Muscle of leg (tissue), 3 donors: ENCODE measurements at regions not wholly inside any gene's neighbourhood (a gene's known extent, or its start where the extent isn't known, plus 50 kb on each side); places are given as distances from the start of the nearest gene placed in this dataset.
"Not testable (repeated sequence)": the region's sequence is repeated elsewhere in the genome, so short reads cannot be mapped to it uniquely, and the experiment has no call there.

ENCODE experiments used
- DNase-seq: peaks from one replicate; pipeline ENCODE4 v3.0.0; 2013
- H3K27ac ChIP-seq: one replicate; pipeline ENCODE4 v1.5.1; 2013; ENCODE audit warnings: mild to moderate bottlenecking, low read length, control low read depth
- H3K27me3 ChIP-seq: one replicate; pipeline ENCODE4 v1.6.1; 2013; ENCODE audit warnings: low read length; ENCODE audit not compliant: control insufficient read depth, insufficient read depth
- H3K36me3 ChIP-seq: one replicate; pipeline ENCODE4 v1.6.1; 2013; ENCODE audit warnings: low read length; ENCODE audit not compliant: control insufficient read depth, insufficient read depth
- H3K4me1 ChIP-seq: one replicate; pipeline ENCODE4 v1.6.1; 2013; ENCODE audit warnings: low read length; ENCODE audit not compliant: control insufficient read depth, insufficient read depth
- H3K4me3 ChIP-seq: one replicate; pipeline ENCODE4 v1.5.1; 2013; ENCODE audit warnings: low read length, control low read depth
- H3K9me3 ChIP-seq: replicated peaks from 2 replicates; pipeline ENCODE4 v1.6.1; 2013; ENCODE audit warnings: low read depth, low read length; ENCODE audit not compliant: control insufficient read depth
- WGBS: methylation state at CpG from one replicate; pipeline ENCODE4 v1.1.5; 2013; ENCODE audit warnings: missing lambda C conversion rate; ENCODE audit not compliant: insufficient coverage; 5-methylcytosine and 5-hydroxymethylcytosine counted together

GRCh38 chr1:184181044-184181443 lies 129.5 kb downstream of the TSEN15 start:
- WGBS: no CpG with 5 or more reads among the region's 2 CpGs
- H3K4me3 ChIP-seq: no peak overlapping the region
- DNase-seq: no peak
- no peak overlapping the region for H3K27ac ChIP-seq
- no peaks in the 10 kb centered on the region for H3K9me3 ChIP-seq
- no peaks in the 10 kb centered on the region for H3K36me3 ChIP-seq
- H3K27me3 ChIP-seq: no peaks in the 10 kb centered on the region
- H3K4me1 ChIP-seq: no peaks in the 10 kb centered on the region

- WGBS: no CpG with 5 or more reads among the region's 3 CpGs
- H3K27ac ChIP-seq: no peak overlapping the region
- H3K9me3 ChIP-seq: no peaks in the 10 kb centered on the region
- no peak for DNase-seq
- H3K27me3 ChIP-seq: no peaks in the 10 kb centered on the region
- H3K4me1 ChIP-seq: no peaks in the 10 kb centered on the region
- H3K4me3 ChIP-seq: no peak overlapping the region
- no peaks in the 10 kb centered on the region for H3K36me3 ChIP-seq
Measured at GRCh38 chr1:184183919-184184318, 132.4 kb downstream of the TSEN15 start.

- not testable (repeated sequence) for H3K4me1 ChIP-seq, H3K36me3 ChIP-seq, H3K9me3 ChIP-seq, H3K27me3 ChIP-seq, H3K4me3 ChIP-seq, H3K27ac ChIP-seq, DNase-seq
- WGBS: no CpG with 5 or more reads among the region's 3 CpGs
Measured at GRCh38 chr1:184184614-184185013, 133.1 kb downstream of the TSEN15 start.

GRCh38 chr1:184185347-184185746 lies 133.8 kb downstream of the TSEN15 start:
- no peak for DNase-seq
- WGBS: no CpG with 5 or more reads among the region's 3 CpGs
- Histone ChIP-seq H3K4me3 (no peak overlapping the region), H3K27ac (no peak overlapping the region), H3K27me3 (no peaks in the 10 kb centered on the region), H3K4me1 (no peaks in the 10 kb centered on the region), H3K9me3 (no peaks in the 10 kb centered on the region), H3K36me3 (no peaks in the 10 kb centered on the region)

GRCh38 chr1:184186167-184186566 lies 134.6 kb downstream of the TSEN15 start:
- H3K27ac ChIP-seq: no peak overlapping the region
- no peak for DNase-seq
- H3K36me3 ChIP-seq: no peaks in the 10 kb centered on the region
- H3K4me3 ChIP-seq: no peak overlapping the region
- no peaks in the 10 kb centered on the region for H3K27me3 ChIP-seq
- H3K9me3 ChIP-seq: no peaks in the 10 kb centered on the region
- peaks cover 5% of the 10 kb centered on the region for H3K4me1 ChIP-seq

- Histone ChIP-seq H3K27ac (no peak overlapping the region), H3K36me3 (no peaks in the 10 kb centered on the region), H3K4me1 (peaks cover 7% of the 10 kb centered on the region), H3K4me3 (no peak overlapping the region), H3K9me3 (no peaks in the 10 kb centered on the region), H3K27me3 (no peaks in the 10 kb centered on the region)
- WGBS: no CpG with 5 or more reads among the region's 3 CpGs
- no peak for DNase-seq
Measured at GRCh38 chr1:184187097-184187496, 135.6 kb downstream of the TSEN15 start.

GRCh38 chr1:184188037-184188436 lies 136.5 kb downstream of the TSEN15 start:
- Histone ChIP-seq H3K4me3 (no peak overlapping the region), H3K27me3 (no peaks in the 10 kb centered on the region), H3K4me1 (peaks cover 7% of the 10 kb centered on the region), H3K9me3 (no peaks in the 10 kb centered on the region), H3K27ac (no peak overlapping the region), H3K36me3 (no peaks in the 10 kb centered on the region)
- DNase-seq: no peak
- no CpG with 5 or more reads among the region's 2 CpGs for WGBS

GRCh38 chr1:184189361-184189760 lies 137.8 kb downstream of the TSEN15 start:
- H3K27ac ChIP-seq: no peak overlapping the region
- peak; percentile 32 for DNase-seq

GRCh38 chr1:184190616-184191015 lies 139.1 kb downstream of the TSEN15 start:
- WGBS: no CpG with 5 or more reads among the region's 2 CpGs
- no peaks in the 10 kb centered on the region for H3K9me3 ChIP-seq
- no peak for DNase-seq
- H3K27me3 ChIP-seq: no peaks in the 10 kb centered on the region
- peak overlapping the region; percentile 72 for H3K27ac ChIP-seq
- H3K36me3 ChIP-seq: no peaks in the 10 kb centered on the region
- no peak overlapping the region for H3K4me3 ChIP-seq
- H3K4me1 ChIP-seq: peaks cover 7% of the 10 kb centered on the region

More at GRCh38 chr1:184189361-184189760, 137.8 kb downstream of the TSEN15 start:
- H3K9me3 ChIP-seq: no peaks in the 10 kb centered on the region
- H3K4me1 ChIP-seq: peaks cover 7% of the 10 kb centered on the region
- H3K4me3 ChIP-seq: no peak overlapping the region
- H3K27me3 ChIP-seq: no peaks in the 10 kb centered on the region
- no peaks in the 10 kb centered on the region for H3K36me3 ChIP-seq

- no peaks in the 10 kb centered on the region for H3K9me3 ChIP-seq
- H3K27ac ChIP-seq: peak overlapping the region; percentile 72
- DNase-seq: peak; percentile 98
- H3K27me3 ChIP-seq: no peaks in the 10 kb centered on the region
- peaks cover 7% of the 10 kb centered on the region for H3K4me1 ChIP-seq
- WGBS: 16% methylated on average over 6 of the region's 12 CpGs
- H3K4me3 ChIP-seq: no peak overlapping the region
- H3K36me3 ChIP-seq: no peaks in the 10 kb centered on the region
Measured at GRCh38 chr1:184191181-184191621, 139.7 kb downstream of the TSEN15 start.

- Histone ChIP-seq H3K36me3 (no peaks in the 10 kb centered on the region), H3K4me3 (no peak overlapping the region), H3K9me3 (no peaks in the 10 kb centered on the region), H3K4me1 (peaks cover 7% of the 10 kb centered on the region), H3K27me3 (no peaks in the 10 kb centered on the region), H3K27ac (no peak overlapping the region)
- WGBS: 100% methylated on average over 1 of the region's 1 CpG
- no peak for DNase-seq
Measured at GRCh38 chr1:184192796-184193195, 141.3 kb downstream of the TSEN15 start.
